Heart right ventricle (tissue), 16 donors: ENCODE measurements at regions not wholly inside any gene's neighbourhood (a gene's known extent, or its start where the extent isn't known, plus 50 kb on each side); places are given as distances from the start of the nearest gene placed in this dataset.

ENCODE experiments used
- ATAC-seq, 8 donors: fragments of 200-7000 bp; cut with Tn5 transposase; one replicate each; pipeline ENCODE4 v1.9.1; 2020; ENCODE audit warnings: mild to moderate bottlenecking in 8 of 8, moderate library complexity in 8 of 8, moderate number of reproducible peaks in 1 of 8
- DNase-seq, 2 donors: peaks; one replicate each; pipeline ENCODE4 v3.0.0-alpha.2; 2020
- H3K27ac ChIP-seq, 10 donors: fragments of 200-600 bp; sonication (generic) in 2 of 10; one replicate each; pipeline versions ENCODE4 v1.5.0 to v1.8.0; 2020 to 2022; ENCODE audit warnings: mild to moderate bottlenecking in 3 of 10
- H3K27me3 ChIP-seq, 7 donors: fragments of 200-600 bp; one replicate each; pipeline ENCODE4 v1.8.0; 2021 to 2022; ENCODE audit warnings: mild to moderate bottlenecking in 2 of 7
- H3K36me3 ChIP-seq, 9 donors: fragments of 200-600 bp; sonication (generic) in 1 of 9; one replicate each; pipeline versions ENCODE4 v1.5.0 to v1.8.0; 2020 to 2022; ENCODE audit warnings: mild to moderate bottlenecking in 2 of 9
- H3K4me1 ChIP-seq, 9 donors: fragments of 200-600 bp; sonication (generic) in 1 of 9; one replicate each; pipeline versions ENCODE4 v1.5.0 to v1.8.0; 2020 to 2022; ENCODE audit warnings: mild to moderate bottlenecking in 4 of 9
- H3K4me3 ChIP-seq, 10 donors: fragments of 200-600 bp; sonication (generic) in 2 of 10; one replicate each; pipeline versions ENCODE4 v1.5.0 to v1.8.0; 2020 to 2022; ENCODE audit warnings: mild to moderate bottlenecking in 7 of 10, moderate library complexity in 2 of 10
- H3K9me3 ChIP-seq, 11 donors: fragments of 200-600 bp in 10 of 11; sonication (generic) in 2 of 11; one replicate each; pipeline versions ENCODE4 v1.5.0 to v1.8.0; 2013 to 2022; ENCODE audit warnings: mild to moderate bottlenecking in 2 of 11, control low read depth in 1 of 11, moderate library complexity in 1 of 11
- WGBS, 2 donors: extraction: QIAGEN DNeasy Blood & Tissue Kit; methylation state at CpG; one replicate each; pipeline ENCODE4 v1.1.7; 2013; ENCODE audit warnings: inconsistent platforms in 1 of 2; 5-methylcytosine and 5-hydroxymethylcytosine counted together
- intact Hi-C, 10 donors: fragments of 100-400 bp; cut with DNase I; formaldehyde crosslinking; loops; one replicate each; pipeline versions ENCODE4 v1.11.1 to v1.14.2; 2022
- TF ChIP-seq, protein P1 (sequence below), 9 donors: fragments of 200-600 bp; sonication (generic) in 2 of 9; IDR thresholded peaks; one replicate each; pipeline versions ENCODE4 v1.5.0 to v1.8.0; 2021 to 2022; ENCODE audit warnings: antibody characterized with exemption in 9 of 9, mild to moderate bottlenecking in 5 of 9, moderate library complexity in 1 of 9
- donor health status: Arrhythmogenic right ventricular cardiomyopathy.
- donor health status: ischemic (EF 13 %, LVEDD 7.1; RV severe dilation, severe dysfunction).
- donor health status: healthy with polysubstance abuse.
- donor health status: DM: no; HTN: yes; CAD: no.
- donor health status: DM: no; HTN: no; CAD: no.
- donor health status: ischemic (EF 25% LVEDD 6.9; RV normal size, moderate dysfunction).
- donor health status: ischemic (EF 25% LVEDD 5.7; RV mildly dilated, moderate dysfunction).
- donor health status: healthy.
- donor health status: DM: yes; HTN: yes; CAD: no.
- donor health status: Ischemic cardiomyopathy.
- donor health status: ischemic (EF 35%, LVEDD 5.7; RV mildly dilated, moderate dysfunction).
- donor health status: nonischemic (EF 11% LVEDD 7.7; RV severe dilation, severe dysfunction).
- donor health status: DM: yes; HTN: yes; CAD: no.
- donor health status: PGD.
- donor health status: ischemic (EF 29% LVEDD 5.4; RV normal size, mild dysfunction).
- donor health status: nonischemic (EF 23%, LVEDD 6.1; RV moderate dilation, normal function).

DNA sequence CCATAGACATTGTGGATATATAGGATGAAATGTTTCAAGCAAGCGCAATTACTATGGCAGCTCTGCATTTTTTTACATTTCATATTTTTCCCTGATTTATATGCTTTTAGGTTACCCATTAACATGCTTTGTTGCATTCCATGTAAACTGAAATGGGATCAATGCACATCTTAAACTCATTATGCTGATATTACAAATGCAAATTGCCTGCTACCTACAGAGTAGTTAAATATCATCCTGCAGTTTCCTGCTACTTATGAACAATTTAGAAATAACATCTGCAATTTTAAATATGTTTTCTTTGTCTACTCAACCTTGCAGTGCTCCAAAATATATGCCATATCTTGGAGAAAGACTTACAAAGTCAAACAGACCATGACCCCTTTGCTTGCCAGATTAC is 526.9 kb upstream of the NECTIN3 start:
- H3K27ac ChIP-seq = no peak overlapping the region
- ATAC-seq = no peak
- H3K9me3 ChIP-seq = no peaks in the 10 kb centered on the region
- no peaks in the 10 kb centered on the region for H3K36me3 ChIP-seq
- 90 to 93% methylated on average over 1 of the region's 1 CpG for WGBS, 2 donors
- TF ChIP-seq, protein P1, sequence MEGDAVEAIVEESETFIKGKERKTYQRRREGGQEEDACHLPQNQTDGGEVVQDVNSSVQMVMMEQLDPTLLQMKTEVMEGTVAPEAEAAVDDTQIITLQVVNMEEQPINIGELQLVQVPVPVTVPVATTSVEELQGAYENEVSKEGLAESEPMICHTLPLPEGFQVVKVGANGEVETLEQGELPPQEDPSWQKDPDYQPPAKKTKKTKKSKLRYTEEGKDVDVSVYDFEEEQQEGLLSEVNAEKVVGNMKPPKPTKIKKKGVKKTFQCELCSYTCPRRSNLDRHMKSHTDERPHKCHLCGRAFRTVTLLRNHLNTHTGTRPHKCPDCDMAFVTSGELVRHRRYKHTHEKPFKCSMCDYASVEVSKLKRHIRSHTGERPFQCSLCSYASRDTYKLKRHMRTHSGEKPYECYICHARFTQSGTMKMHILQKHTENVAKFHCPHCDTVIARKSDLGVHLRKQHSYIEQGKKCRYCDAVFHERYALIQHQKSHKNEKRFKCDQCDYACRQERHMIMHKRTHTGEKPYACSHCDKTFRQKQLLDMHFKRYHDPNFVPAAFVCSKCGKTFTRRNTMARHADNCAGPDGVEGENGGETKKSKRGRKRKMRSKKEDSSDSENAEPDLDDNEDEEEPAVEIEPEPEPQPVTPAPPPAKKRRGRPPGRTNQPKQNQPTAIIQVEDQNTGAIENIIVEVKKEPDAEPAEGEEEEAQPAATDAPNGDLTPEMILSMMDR (IDR thresholded peaks at IDR 0.05) = no peak
- intact Hi-C loops = no loop called here
- H3K4me3 ChIP-seq = no peak overlapping the region
- no peaks in the 10 kb centered on the region for H3K4me1 ChIP-seq
- H3K27me3 ChIP-seq = no peaks in the 10 kb centered on the region
- no peak for DNase-seq

GRCh38 chr3:110550511-110550910 is 521.1 kb upstream of the NECTIN3 start:
- H3K27ac ChIP-seq = no peak overlapping the region
- intact Hi-C loops = no loop called here
- ATAC-seq (no peak), DNase-seq (no peak)
- TF ChIP-seq, protein P1 (IDR thresholded peaks at IDR 0.05) = no peak
- no peaks in the 10 kb centered on the region for H3K9me3 ChIP-seq
- H3K36me3 ChIP-seq = no peaks in the 10 kb centered on the region
- H3K4me3 ChIP-seq = no peak overlapping the region
- H3K27me3 ChIP-seq = no peaks in the 10 kb centered on the region
- 20 to 32% methylated on average over 5 of the region's 5 CpGs for WGBS, 2 donors
- no peaks in the 10 kb centered on the region for H3K4me1 ChIP-seq

DNA sequence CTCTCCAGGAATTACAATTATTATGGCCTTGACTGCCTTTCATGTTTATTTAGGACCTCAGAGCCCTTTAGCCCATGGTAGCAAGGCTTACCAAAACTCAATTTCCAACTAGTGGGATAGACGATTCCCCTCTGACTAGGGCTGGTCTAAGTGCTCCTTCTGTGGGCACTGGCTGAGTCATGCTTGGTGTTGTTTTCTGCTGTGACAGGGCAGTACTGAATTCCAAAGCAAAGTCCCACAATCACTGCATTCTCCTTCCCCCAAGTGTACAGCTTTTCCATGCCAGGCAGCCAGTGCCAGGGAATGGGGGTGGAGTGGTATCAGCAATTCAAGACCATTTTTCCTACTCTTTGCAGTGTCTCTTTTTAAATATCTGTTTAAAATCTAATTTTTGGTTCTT is 509.0 kb upstream of the NECTIN3 start:
- no peaks in the 10 kb centered on the region for H3K36me3 ChIP-seq
- no peak overlapping the region for H3K4me3 ChIP-seq
- TF ChIP-seq, protein P1 (IDR thresholded peaks at IDR 0.05) = no peak
- H3K27ac ChIP-seq = no peak overlapping the region
- 81 to 85% methylated on average over 1 of the region's 1 CpG for WGBS, 2 donors
- intact Hi-C loops = no loop called here
- H3K9me3 ChIP-seq = peaks cover 0 to 38% (median 4%) of the 10 kb centered on the region in 11 donors
- no peaks in the 10 kb centered on the region for H3K4me1 ChIP-seq
- H3K27me3 ChIP-seq = no peaks in the 10 kb centered on the region
- no peak for ATAC-seq
- DNase-seq = no peak

- Histone ChIP-seq H3K9me3 (peaks cover 0 to 24% (median 0%) of the 10 kb centered on the region in 11 donors), H3K27me3 (no peaks in the 10 kb centered on the region), H3K36me3 (no peaks in the 10 kb centered on the region), H3K4me3 (no peak overlapping the region), H3K4me1 (no peaks in the 10 kb centered on the region), H3K27ac (no peak overlapping the region)
- no peak for ATAC-seq
- TF ChIP-seq, protein P1 (IDR thresholded peaks at IDR 0.05) = no peak
- intact Hi-C loops = no loop called here
- no peak for DNase-seq
Measured at GRCh38 chr3:110564674-110565073, 506.9 kb upstream of the NECTIN3 start.

- intact Hi-C loops = no loop called here
- WGBS, 2 donors = 70 to 75% methylated on average over 2 of the region's 2 CpGs
- ATAC-seq (no peak), DNase-seq (no peak)
- Histone ChIP-seq H3K27ac (no peak overlapping the region), H3K4me3 (no peak overlapping the region), H3K9me3 (peaks cover 0 to 4% (median 0%) of the 10 kb centered on the region in 11 donors), H3K27me3 (no peaks in the 10 kb centered on the region), H3K4me1 (no peaks in the 10 kb centered on the region), H3K36me3 (no peaks in the 10 kb centered on the region)
- TF ChIP-seq, protein P1 (IDR thresholded peaks at IDR 0.05) = no peak
Measured at GRCh38 chr3:110567029-110567428, 504.6 kb upstream of the NECTIN3 start.
